ENCODE measurements at regions not wholly inside any gene's neighbourhood (a gene's known extent, or its start where the extent isn't known, plus 50 kb on each side); places are given as distances from the start of the nearest gene placed in this dataset.

DNA sequence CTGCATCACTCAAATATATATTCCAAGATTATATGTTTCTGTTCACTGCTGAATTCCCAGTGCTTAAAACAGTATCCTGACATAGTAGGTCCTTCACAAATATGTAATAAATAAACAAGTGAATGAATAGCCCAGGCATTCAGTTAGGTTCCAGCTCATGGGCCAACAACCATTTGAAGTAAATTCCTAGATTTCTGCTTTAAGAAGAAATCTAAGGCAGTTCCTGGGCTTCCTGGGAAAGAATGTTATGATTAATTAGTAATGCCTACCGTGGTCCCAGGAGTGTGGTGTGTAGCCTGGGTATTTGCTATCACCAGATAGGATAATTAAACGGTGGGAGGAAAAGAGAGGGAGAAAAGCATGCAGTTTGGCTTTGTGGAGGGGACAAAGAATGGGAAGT is 576.8 kb downstream of the SOX6 start:
- no peak for DNase-seq

DNA sequence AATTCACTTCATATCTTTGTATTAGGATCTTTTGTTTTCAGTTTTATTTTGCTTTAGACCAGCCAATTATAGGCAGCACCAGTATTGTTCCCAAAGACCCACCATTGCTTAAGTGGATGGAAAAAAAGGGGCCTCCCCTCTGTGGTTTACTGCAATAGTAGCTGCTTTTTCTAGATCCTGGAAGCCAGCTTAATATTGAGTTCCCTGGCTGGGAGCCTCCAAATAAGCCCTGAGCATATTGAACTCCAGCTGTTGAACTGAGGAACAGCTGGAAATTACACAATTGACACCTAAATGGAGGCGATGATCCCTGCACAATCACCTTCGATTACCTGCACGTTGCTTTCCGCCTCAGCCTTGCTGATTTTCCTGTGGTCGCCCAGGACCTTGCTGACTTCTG is 576.0 kb downstream of the SOX6 start:
- no peak for DNase-seq

DNA sequence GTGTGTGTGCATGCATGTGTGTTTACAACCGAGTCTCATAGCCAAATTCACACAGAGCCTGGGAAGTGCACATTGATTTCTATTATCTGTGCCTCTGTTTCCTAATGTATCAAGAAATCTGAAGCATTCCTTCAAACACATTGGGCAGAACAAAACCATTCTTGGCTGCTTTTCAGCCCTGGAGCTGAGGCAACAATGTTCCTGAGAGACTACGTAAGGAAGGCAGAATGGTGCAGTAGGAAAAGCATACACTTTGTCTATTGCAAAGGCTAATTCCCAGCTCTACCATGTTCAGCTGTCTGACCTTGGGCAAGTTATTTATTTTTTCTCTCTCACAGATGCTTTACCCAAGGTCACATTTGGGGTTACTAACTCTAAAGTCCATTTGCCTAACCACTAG is 575.5 kb downstream of the SOX6 start:
- DNase-seq: no peak

DNA sequence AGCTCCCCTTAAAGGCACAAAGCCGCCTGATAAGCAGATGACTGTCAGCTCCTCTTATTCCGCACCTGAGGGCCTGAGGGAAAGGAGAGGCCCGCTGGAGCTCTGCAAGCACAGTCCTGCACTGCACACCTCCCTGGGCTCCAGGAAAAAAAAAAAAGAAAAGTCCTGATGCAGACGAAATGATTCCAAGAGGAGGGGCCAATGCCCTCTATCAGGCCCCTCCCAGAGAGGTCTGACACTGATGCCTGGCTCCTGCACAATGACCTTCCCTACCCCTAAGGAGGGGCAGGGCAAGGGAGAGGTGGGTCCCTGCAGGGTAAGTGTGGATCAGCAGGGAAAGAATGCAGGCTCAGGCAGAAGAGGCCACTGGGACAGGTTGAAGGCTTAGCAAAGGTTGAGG is 572.7 kb downstream of the SOX6 start:
- DNase-seq: no peak

DNA sequence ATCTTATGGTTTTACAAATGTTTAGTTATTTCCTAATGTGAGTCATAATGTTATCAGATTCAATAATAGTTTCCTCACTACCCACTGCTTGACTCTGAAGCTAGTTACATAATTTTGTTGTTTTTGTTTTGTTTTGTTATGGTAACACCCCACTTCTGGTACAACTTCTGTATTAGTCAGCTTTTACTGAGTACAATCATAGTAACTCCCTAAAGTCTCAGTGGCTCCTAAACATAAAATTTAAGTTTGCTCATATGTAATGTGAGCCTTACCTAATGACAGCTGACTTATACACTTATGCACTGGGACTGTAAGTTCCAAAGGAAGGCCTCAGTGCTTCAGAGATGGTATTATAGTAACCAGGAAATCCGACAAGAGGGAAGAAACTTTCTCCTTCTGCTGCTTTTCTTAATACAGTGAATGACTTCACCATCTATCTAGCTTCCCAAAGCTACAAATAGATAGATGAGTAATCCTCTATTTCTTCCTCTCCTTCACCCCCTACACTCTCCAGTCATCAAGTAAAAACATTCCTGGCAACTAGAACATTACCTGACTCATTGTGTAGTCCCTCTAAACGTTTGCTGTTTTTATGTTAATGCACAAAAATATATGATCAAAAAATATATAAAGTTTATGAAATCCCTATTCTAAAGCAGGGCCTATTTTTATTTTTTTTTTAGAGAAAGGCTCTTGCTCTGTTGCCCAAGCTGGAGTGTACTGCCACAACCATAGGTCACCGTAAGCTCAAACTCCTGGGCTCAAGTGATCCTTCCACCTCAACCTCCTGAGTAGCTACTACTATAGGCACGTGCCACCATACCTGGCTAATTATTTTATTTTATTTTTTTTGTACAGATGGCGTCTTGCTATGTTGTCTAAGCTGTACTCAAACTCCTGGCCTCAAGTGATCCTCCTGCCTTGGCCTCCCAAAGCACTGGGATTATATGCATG is 563.0 kb downstream of the SOX6 start:
- no peak for DNase-seq

DNA sequence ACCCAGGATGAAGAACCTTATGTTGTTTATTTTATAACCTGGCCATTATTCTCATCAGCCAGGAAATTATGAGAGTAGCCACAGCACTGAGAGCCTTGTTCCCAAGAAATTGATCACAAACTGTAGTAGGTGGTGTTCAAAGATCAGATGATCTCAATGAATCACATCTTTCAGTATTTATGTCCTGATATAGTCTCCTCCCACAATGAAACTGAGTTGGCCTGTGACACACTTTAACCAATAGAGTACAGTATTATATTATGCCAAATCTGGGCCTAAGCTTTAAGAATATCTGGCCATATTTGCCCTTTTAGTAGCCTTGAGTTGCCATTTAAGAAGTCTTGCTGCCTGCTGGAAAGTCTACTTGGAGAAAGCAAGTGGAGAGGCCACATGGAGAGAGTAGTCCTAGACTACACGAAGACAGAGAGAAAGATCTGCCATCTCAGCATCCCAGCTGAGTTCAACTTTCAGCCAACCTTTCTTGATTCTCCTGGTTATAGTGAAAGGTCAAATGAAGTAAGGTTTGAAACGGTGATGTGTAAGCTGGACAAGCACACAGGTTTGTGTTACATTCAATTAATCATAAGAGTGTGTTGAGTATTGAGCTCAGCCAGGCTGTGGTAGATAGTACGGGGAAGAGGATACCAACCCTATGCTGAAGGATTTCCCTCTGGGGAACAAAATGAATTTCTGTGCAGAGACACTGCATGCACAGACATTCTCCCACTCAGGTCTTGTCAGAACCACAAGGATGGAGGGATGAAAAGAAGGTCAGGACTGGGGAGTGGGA is 561.8 kb downstream of the SOX6 start:
- DNase-seq: no peak

DNA sequence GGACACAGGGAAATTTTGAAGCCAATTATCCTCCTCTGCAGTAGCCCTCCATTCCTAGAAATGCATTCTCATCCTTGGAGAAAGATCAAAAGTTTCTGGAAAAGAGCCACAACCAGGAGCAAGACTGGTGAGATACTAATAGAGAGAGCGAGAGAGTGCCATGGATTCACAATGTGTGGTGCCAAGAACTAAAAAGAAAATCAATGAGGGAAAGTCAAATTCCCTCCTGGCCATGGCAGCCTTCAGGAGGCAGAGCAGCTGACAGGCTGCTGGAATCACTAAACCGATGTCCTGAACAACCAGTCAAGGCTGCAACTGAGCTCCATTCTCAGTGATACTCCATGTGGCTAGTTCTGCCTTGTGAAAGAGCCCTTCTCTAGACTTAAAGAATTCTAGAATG is 561.0 kb downstream of the SOX6 start:
- no peak for DNase-seq

DNA sequence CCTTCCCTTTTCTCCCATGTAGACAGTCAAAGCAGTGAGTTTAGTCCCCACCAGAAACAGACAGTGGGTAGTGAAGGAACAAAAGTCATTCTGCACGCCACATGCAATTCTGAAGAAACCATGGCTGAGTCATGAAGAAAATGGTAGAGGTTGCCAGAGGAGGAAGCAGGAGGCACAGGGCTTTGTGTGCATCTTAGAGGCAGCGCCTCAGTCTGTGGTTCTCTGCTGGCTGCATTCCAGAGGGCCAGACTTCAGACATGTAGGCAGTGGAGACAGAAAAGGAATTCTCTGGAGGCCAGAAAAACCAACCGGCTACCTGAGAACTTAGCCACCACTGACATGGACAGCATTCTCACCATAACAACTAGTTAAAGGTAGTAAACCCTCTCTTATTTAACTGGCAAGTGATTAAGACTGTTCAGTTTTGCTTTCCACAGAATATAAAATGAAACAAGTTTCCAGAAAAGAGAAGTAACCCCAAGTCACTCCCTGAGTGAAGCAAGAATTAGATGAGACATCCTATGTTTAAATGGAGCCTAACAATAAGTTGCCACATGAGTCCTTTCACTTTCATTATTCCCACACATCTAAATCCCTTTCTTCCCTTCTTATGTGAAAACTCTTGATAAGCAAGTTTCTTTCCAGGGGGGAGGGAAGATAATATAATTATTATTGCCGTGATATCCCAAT is 556.1 kb downstream of the SOX6 start:
- DNase-seq: no peak

DNA sequence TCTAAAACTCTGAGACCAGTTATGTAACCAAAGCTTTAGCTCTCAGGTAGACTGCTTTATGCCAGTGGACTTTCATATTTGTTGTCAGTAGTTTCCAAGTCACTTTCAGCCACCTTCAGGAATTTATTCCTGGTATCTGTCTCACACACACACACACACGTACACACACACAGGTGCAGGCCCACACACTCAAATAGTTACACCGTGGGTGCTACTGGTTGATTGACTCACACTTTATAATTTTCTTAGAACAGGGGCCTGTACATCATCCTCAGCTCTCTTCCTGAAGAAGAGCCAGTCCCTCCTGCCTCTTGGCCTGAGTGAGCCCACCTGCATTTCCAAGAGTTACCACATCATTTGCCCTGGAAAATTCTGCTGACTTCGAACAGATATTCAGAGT is 555.2 kb downstream of the SOX6 start:
- DNase-seq: no peak

DNA sequence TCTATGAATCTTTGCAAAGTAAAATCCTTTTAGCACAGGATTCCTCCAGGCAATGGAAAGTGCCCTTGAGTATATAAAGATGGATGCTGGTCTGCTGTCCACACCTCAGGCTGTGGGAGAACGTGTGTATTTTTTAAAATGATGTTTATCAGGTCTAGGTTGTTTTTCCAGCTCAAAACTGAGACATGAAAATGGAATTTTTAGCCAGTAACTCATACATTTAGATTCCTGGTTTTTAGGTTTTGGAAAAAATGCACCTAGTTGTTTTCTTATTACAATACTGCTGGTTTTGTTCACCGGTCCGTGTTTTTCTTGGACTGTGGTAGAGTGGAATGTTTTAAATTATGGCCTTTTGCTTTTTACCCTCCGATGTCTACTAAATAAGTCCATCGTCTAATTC is 554.7 kb downstream of the SOX6 start:
- DNase-seq: no peak

DNA sequence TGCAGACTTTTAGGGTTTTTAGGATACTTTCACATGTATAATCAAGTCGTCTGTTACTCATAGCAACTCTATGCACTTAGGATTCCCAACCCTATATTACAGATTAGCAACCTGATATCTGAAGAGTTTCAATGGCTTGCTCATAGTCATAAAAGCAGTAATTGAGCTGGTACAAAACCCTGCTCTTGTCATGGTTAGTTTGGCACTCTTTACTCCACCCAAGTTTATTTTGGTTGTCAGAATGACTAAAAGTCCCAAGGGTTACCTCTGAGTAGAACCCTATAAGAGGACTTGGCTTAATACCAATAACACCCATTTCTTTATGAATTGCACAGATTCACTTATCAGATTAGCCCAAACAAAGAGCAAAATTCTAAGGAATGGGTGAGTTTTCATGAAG is 550.6 kb downstream of the SOX6 start:
- DNase-seq: peak in 1 of 2 experiments; percentile 27

DNA sequence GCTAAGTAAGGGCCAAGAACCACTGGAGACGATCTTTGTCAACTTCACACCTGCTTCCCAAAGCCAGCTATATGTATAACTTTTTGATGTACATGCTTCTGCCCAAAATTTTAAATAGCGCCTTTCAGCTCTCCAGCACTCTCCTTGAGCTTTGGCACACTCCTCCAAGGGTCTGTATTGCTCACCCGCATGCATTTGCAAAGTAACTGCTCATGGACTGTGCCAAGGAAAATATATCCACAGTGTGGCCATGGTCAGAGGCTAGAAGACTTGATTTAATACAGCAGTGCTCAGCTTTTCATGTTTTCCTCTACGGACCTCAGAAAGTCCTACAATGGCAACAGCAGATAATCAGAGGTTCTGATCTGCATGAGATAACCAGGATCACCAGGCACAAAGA is 550.1 kb downstream of the SOX6 start:
- DNase-seq: no peak

DNA sequence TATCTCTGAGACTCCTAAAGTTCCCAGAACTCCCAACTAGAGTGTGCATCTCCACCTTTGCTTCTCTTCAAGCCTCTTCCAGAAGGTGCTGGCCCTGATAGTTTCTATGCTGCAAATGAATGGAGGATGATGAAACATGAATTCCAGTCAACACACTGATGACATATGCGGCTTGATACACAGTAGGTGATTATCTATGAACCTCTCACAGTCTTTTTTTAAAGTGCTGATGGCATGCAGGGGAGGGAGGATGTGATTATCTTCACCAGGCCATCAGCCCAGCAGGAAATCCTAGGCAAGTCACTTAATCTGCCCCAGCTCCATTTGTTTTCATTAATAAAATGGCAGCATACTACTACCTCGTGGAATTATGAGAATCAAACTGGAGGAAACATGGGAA is 548.5 kb downstream of the SOX6 start:
- DNase-seq: no peak

DNA sequence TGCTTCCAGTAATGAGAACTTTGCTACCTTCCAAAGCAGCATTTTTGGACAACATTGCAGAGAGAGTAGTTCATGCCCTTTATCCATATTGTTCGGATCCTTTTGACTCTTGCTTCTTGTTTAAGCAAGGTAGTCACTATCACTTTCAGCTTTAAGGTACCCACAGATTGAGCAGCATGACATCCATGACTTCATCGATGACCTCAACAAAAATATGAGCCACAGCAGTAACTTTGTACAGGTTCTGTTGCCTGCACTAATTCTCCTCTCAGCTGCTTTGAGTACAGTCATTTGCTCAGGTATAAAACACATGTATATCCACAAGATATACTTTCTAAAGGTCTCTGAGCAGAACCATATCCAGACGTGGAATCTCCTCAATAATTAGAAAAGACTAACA is 546.3 kb downstream of the SOX6 start:
- DNase-seq: no peak

DNA sequence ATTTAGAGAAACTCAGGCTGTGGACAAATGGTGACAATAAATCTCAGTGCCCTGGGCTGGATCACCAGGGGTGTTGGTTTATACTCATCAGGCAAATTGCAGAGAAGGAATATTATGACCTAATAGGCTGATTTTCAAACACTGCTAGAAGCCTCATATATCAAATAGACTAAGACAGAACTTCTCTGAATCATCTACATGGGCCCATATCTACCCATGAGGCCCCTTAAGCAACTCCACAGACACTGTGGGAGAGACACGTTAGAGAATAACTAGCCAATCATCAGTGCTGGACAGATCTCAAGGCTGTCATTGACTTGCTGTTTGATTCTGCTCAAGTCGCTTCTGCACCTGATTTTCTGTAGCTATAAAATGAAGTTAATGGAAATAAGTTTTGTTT is 545.8 kb downstream of the SOX6 start:
- no peak for DNase-seq

DNA sequence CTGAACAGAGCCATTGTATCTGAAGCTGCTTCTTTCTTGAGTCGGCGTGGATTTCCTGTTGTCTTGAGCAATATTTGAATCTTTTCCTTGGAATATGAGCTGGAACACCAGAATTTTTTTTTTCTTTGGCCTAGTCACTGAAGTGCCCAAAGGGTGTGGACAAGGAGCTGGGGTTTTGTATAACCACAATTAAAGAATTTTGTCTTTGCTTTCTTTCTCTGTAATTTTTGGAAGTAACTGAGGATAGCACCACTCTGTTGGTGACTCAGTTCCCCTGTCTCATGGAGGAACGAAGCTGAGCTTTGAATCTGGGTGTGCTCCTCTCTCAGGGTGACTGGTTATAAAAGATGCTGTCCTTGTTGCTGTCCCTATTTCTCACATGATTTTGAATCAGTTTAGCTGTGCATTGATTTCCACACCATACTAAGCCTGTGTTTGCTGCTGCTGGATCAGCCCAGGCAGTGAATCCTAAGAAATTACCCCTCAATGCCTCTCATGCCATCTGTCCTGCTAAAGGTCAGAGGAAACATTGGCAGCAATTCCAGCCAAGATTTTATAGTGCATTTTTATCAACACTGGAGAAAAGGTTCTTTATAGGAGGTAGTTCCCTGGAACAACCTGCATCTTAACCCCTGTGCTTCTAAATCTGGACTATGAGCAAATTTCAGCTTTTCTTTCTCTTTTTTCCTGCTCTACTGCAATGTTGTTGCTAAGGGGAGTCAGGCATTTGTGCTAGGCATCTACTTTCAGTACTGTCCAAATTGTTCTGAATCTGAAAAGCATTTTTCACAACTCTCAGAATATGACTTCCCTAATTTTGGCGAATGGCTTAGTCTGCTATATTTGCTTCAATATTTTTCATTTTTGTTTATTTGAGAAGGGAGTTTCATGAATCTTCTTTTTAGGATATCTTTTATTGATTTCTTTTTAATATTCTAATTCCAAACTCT is 540.8 kb downstream of the SOX6 start:
- peak in 1 of 2 experiments; percentile 43 for DNase-seq

DNA sequence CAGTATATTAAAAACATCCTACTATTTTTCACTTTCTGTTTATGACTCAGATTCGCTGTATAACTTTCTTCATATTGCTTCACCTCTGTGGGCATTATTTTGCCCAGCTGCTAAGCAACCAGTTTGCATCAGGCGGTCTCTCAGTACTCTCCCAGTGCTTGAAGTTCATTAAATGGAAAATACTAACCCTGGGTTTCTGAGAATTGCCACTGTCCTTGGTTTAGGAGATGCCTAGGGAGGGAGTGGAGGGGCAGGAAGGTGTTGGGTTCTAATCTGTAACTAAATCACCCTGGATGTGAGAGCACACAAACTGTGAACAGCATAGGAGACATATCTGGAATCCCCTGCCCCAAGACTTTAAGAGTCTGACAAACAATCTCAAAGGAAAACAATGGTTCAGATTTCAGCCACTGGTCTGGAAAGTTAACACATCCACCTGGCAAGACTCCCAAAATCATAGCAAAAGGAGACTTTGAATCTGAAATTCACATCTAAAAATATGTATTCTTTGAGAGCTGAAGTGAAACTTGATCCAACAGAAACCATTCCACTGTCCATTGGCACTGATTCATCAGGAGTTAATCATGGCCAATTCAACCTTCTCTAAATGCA is 540.0 kb downstream of the SOX6 start:
- no peak for DNase-seq

DNA sequence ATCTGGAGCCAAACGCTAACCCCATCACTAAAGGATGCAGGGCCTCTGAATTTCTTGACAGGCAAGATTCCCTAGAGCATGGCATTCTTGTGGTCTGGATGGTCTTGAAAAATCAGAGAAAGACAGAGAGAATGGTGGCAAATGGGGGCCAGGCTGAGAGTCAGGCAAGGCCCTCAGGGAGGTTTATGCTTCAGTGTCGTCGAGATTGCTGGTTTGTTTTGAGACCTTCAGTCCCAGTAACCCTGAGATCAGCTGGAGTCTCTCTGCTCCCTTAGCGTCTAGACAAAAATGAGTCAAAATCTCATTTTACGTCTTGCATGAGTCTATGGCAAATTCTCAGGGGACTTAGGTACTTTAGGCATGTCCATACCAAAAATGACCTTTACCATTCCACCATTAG is 539.3 kb downstream of the SOX6 start:
- DNase-seq: no peak

DNA sequence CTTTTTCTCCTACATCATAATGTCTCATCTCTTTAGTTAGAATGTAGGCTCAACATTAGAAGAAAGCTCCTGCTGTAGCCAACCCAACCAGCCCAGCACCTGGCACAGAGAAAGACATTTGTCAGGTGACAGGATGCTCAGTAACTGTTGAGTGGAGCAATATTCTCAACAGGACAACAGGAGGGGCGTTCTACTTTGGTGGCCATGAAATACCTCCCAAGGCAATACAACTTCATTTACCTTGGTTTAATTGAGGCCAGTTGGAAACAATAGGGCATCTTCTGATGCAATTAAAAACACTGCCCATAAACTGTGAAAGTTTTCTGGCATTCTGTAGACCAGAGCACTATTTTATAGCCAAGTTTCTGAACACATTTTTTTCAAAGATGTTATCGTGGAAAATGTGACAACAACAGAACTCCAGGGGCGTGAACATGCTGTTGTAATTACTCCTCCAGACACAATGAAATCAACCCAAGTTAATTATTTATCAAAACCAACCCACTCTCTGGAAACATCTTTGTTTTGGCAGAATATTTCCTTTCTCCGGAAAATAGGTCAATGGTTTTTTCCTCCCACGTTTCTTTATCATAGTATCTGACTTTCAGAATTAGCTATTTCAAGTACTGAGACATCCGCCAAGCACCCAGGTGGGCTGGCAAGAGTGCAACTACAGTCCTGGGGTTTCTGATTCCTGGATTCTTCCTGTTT is 538.1 kb downstream of the SOX6 start:
- DNase-seq: no peak

DNA sequence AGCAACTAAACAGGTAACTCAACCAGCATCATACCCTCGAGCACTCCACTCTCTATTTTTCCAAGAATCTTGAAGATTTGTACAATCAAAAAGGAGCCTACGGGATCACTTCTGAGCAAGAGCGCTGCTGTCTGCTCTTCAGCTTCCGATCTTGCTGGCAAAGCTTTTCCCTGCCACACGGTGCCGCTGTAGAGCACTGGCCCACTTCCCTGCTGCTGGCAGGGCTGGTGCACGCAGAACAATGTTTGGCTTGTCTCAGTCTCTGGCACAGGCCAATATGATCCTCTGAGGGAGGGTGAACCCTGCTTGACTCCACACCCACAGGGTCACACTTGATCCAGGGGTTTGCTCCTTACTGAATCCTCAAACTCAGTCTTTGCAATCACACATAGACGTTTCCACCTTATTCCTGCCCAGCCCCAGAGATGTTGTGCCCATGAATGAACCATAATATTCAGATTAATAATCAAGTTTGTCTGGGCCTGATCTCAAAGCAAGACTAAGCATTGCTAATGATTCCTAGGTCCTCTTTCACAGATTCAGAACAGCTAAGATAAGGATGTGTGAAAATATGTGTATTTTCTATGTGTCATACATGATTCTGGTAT is 536.6 kb downstream of the SOX6 start:
- peak; percentile 23 to 34 for DNase-seq

DNA sequence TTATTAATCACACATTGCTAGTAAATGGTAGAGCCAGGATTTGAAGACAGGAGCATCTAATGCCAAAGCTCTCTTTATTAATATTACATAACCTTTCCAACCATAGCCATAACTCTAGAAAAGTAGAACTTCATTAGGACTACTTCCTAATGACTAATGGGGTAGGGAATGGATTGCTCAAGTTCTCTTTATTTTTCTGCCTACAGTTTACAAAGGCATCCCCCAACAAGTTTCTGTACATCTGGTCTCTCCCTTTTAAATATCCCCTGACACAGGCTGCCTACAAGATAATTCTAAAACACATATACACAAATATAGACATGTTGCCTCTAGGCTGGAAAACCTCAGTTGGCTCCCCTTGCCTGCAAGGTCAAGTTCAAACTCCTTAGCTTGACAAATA is 534.9 kb downstream of the SOX6 start:
- no peak for DNase-seq
